Loucy (cell line): ENCODE measurements at regions not wholly inside any gene's neighbourhood (a gene's known extent, or its start where the extent isn't known, plus 50 kb on each side); places are given as distances from the start of the nearest gene placed in this dataset.

ENCODE experiments used
- CTCF ChIP-seq: fragments of 200-600 bp; sonication (generic); conservative IDR thresholded peaks from 2 replicates; pipeline ENCODE4 v1.5.1; 2014; ENCODE audit warnings: mild to moderate bottlenecking, antibody characterized with exemption, low read length
- EZH2phosphoT487 ChIP-seq: fragments of 200-600 bp; IDR thresholded peaks from 2 replicates; pipeline ENCODE4 v1.6.1; 2018; ENCODE audit warnings: antibody characterized with exemption, mild to moderate bottlenecking, moderate library complexity, borderline replicate concordance

- TF ChIP-seq EZH2phosphoT487 (no peak), CTCF (no peak)
Observed at GRCh38 chr15:96768435-96768789, 437.9 kb downstream of the NR2F2 start.
